Naive thymus-derived CD4-positive, alpha-beta T cell (primary cell): ENCODE measurements at regions not wholly inside any gene's neighbourhood (a gene's known extent, or its start where the extent isn't known, plus 50 kb on each side); places are given as distances from the start of the nearest gene placed in this dataset.

Source experiments
- ATAC-seq: fragments of 150-1000 bp; cut with Tn5 transposase; 2 replicates; pipeline ENCODE4 v1.10.0; 2021; ENCODE audit warnings: mild to moderate bottlenecking, moderate library complexity
- CTCF ChIA-PET: fragments of 350-600 bp; sonication (Branson Sonifier 250); formaldehyde crosslinking; loops from one replicate; lab custom pipeline; 2021; ENCODE audit warnings: antibody characterized with exemption; lab: Charles Lee
- POLR2A ChIA-PET: fragments of 350-600 bp; sonication (Branson Sonifier 250); formaldehyde crosslinking; loops from one replicate; lab custom pipeline; 2021; ENCODE audit warnings: antibody characterized with exemption, inconsistent platforms; lab: Charles Lee
- DNase-seq, 9 donors: peaks; one replicate each; pipeline versions ENCODE4 v3.0.0 to v3.0.0-alpha.2; 2020 to 2022; ENCODE audit warnings: mixed read lengths in 1 of 9
- H3K27ac ChIP-seq: one replicate; pipeline ENCODE4 v1.7.0; 2013; ENCODE audit warnings: mild to moderate bottlenecking, low read depth, low read length, moderate library complexity
- H3K27me3 ChIP-seq, 2 donors: one replicate each; pipeline ENCODE4 v1.7.0; 2013; ENCODE audit warnings: low read length in 2 of 2, mild to moderate bottlenecking in 2 of 2, moderate library complexity in 2 of 2; ENCODE audit not compliant: control insufficient read depth in 2 of 2, insufficient read depth in 2 of 2
- H3K36me3 ChIP-seq, 3 experiments: 1 replicate in 2 of 3; 2 replicates in 1 of 3; pipeline ENCODE4 v1.7.0; 2013; ENCODE audit warnings: low read length in 3 of 3, mild to moderate bottlenecking in 3 of 3, moderate library complexity in 1 of 3; ENCODE audit not compliant: insufficient read depth in 3 of 3, control insufficient read depth in 2 of 3
- H3K4me1 ChIP-seq, 2 donors: one replicate each; pipeline ENCODE4 v1.7.0; 2013; ENCODE audit warnings: low read length in 2 of 2, mild to moderate bottlenecking in 2 of 2, moderate library complexity in 1 of 2; ENCODE audit not compliant: control insufficient read depth in 2 of 2, insufficient read depth in 2 of 2
- H3K4me3 ChIP-seq: 2 replicates; pipeline ENCODE4 v1.7.0; 2013; ENCODE audit warnings: mild to moderate bottlenecking, low read length
- H3K9me3 ChIP-seq, 3 experiments: 1 replicate in 2 of 3; 2 replicates in 1 of 3; pipeline ENCODE4 v1.7.0; 2013; ENCODE audit warnings: low read length in 3 of 3; ENCODE audit not compliant: control insufficient read depth in 2 of 3
- H3K27ac Mint-ChIP-seq, 9 donors: one replicate each; pipeline ENCODE4 v1.8.0; 2020 to 2022; ENCODE audit warnings: mixed read lengths in 9 of 9, mild to moderate bottlenecking in 8 of 9, moderate library complexity in 5 of 9, inconsistent platforms in 2 of 9
- H3K27me3 Mint-ChIP-seq, 5 donors: one replicate each; pipeline ENCODE4 v1.8.0; 2021 to 2022; ENCODE audit warnings: mixed read lengths in 5 of 5, mild to moderate bottlenecking in 1 of 5
- H3K36me3 Mint-ChIP-seq, 5 donors: one replicate each; pipeline ENCODE4 v1.8.0; 2020 to 2022; ENCODE audit warnings: mixed read lengths in 5 of 5, mild to moderate bottlenecking in 3 of 5, inconsistent platforms in 1 of 5
- H3K4me1 Mint-ChIP-seq, 7 donors: one replicate each; pipeline ENCODE4 v1.8.0; 2020 to 2022; ENCODE audit warnings: mixed read lengths in 7 of 7, mild to moderate bottlenecking in 3 of 7, inconsistent platforms in 1 of 7
- H3K4me3 Mint-ChIP-seq, 10 donors: one replicate each; pipeline ENCODE4 v1.8.0; 2020 to 2022; ENCODE audit warnings: mild to moderate bottlenecking in 10 of 10, mixed read lengths in 10 of 10, moderate library complexity in 6 of 10, inconsistent platforms in 2 of 10
- H3K9me3 Mint-ChIP-seq, 11 donors: one replicate each; pipeline ENCODE4 v1.8.0; 2020 to 2022; ENCODE audit warnings: mixed read lengths in 11 of 11, mild to moderate bottlenecking in 4 of 11, inconsistent platforms in 1 of 11, moderate library complexity in 1 of 11
- intact Hi-C, 2 donors: fragments of 100-400 bp; cut with micrococcal nuclease; formaldehyde crosslinking; loops; one replicate each; pipeline ENCODE4 v1.15.1; 2023

- H3K27ac ChIP-seq = no peak overlapping the region
- Mint-ChIP-seq H3K4me3 (peak overlapping the region in 1 of 10 donors; percentile 17), H3K4me1 (peaks cover 13 to 27% (median 22%) of the 10 kb centered on the region in 7 donors), H3K27ac (no peak overlapping the region), H3K36me3 (peaks cover 0 to 5% (median 0%) of the 10 kb centered on the region in 5 donors), H3K9me3 (peaks cover 0 to 2% (median 0%) of the 10 kb centered on the region in 11 donors), H3K27me3 (peaks cover 16 to 69% (median 39%) of the 10 kb centered on the region in 5 donors)
- H3K4me1 ChIP-seq = peaks cover 0 to 3% of the 10 kb centered on the region in 2 donors
- no peaks in the 10 kb centered on the region for H3K9me3 ChIP-seq
- H3K4me3 ChIP-seq = no peak overlapping the region
- ChIA-PET POLR2A (no interaction called here), CTCF (interaction anchor here (1.0 to 1.6 kb wide), 2 partner anchors 9 to 486 kb away, joined by 4 to 5 read pairs; no protein-coding TSS in a partner anchor)
- H3K36me3 ChIP-seq = no peaks in the 10 kb centered on the region
- no peak for DNase-seq
- intact Hi-C loops = no loop called here
- ATAC-seq = peak; percentile 83
- H3K27me3 ChIP-seq = no peaks in the 10 kb centered on the region
These were observed 69.8 kb upstream of the STEAP1B start for GRCh38 chr7:22569586-22570321.

GRCh38 chr7:22566592-22566991, 66.6 kb upstream of the STEAP1B start:
- intact Hi-C loops = no loop called here
- ATAC-seq (no peak), DNase-seq (no peak)
- ChIA-PET POLR2A (no interaction called here), CTCF (no interaction called here)
- H3K9me3 Mint-ChIP-seq = peaks cover 0 to 2% (median 0%) of the 10 kb centered on the region in 11 donors
- H3K27me3 ChIP-seq = no peaks in the 10 kb centered on the region
- H3K27ac ChIP-seq = no peak overlapping the region
- peaks cover 27 to 57% (median 43%) of the 10 kb centered on the region in 7 donors for H3K4me1 Mint-ChIP-seq
- peaks cover 0 to 2% (median 0%) of the 10 kb centered on the region in 5 donors for H3K36me3 Mint-ChIP-seq
- peaks cover 19 to 23% of the 10 kb centered on the region in 2 donors for H3K4me1 ChIP-seq
- no peak overlapping the region for H3K4me3 ChIP-seq
- no peak overlapping the region for H3K27ac Mint-ChIP-seq
- H3K27me3 Mint-ChIP-seq = peaks cover 13 to 59% (median 36%) of the 10 kb centered on the region in 5 donors
- no peaks in the 10 kb centered on the region for H3K36me3 ChIP-seq
- no peak overlapping the region for H3K4me3 Mint-ChIP-seq
- H3K9me3 ChIP-seq = no peaks in the 10 kb centered on the region

- ChIA-PET POLR2A (no interaction called here), CTCF (no interaction called here)
- DNase-seq (no peak), ATAC-seq (no peak)
- Histone ChIP-seq H3K4me3 (no peak overlapping the region), H3K4me1 (peaks cover 19 to 23% of the 10 kb centered on the region in 2 donors), H3K27ac (no peak overlapping the region), H3K27me3 (no peaks in the 10 kb centered on the region), H3K9me3 (no peaks in the 10 kb centered on the region), H3K36me3 (no peaks in the 10 kb centered on the region)
- Mint-ChIP-seq H3K36me3 (peaks cover 0 to 2% (median 0%) of the 10 kb centered on the region in 5 donors), H3K27me3 (peaks cover 9 to 55% (median 34%) of the 10 kb centered on the region in 5 donors), H3K9me3 (peaks cover 0 to 2% (median 0%) of the 10 kb centered on the region in 11 donors), H3K27ac (no peak overlapping the region), H3K4me1 (peaks cover 27 to 61% (median 43%) of the 10 kb centered on the region in 7 donors), H3K4me3 (peak overlapping the region in 2 of 10 donors; percentile 1 to 65)
- intact Hi-C loops = no loop called here
These were observed 66.2 kb upstream of the STEAP1B start for GRCh38 chr7:22566176-22566575.

- H3K9me3 Mint-ChIP-seq = peaks cover 0 to 2% (median 0%) of the 10 kb centered on the region in 11 donors
- DNase-seq = no peak
- no peak overlapping the region for H3K27ac ChIP-seq
- peak; percentile 54 for ATAC-seq
- peaks cover 9 to 49% (median 34%) of the 10 kb centered on the region in 5 donors for H3K27me3 Mint-ChIP-seq
- intact Hi-C loops = no loop called here
- H3K27me3 ChIP-seq = no peaks in the 10 kb centered on the region
- POLR2A ChIA-PET = no interaction called here
- H3K27ac Mint-ChIP-seq = peak overlapping the region in 3 of 9 donors; percentile 17 to 46 (median 22)
- CTCF ChIA-PET = interaction anchor here (1.2 to 9.0 kb wide), 2 partner anchors 160 to 490 kb away, joined by 3 to 133 read pairs; partner anchors contain the start of gene IL6
- H3K36me3 ChIP-seq = no peaks in the 10 kb centered on the region
- H3K36me3 Mint-ChIP-seq = peaks cover 0 to 2% (median 0%) of the 10 kb centered on the region in 5 donors
- H3K9me3 ChIP-seq = no peaks in the 10 kb centered on the region
- peaks cover 27 to 61% (median 43%) of the 10 kb centered on the region in 7 donors for H3K4me1 Mint-ChIP-seq
- H3K4me1 ChIP-seq = peaks cover 19 to 23% of the 10 kb centered on the region in 2 donors
- H3K4me3 ChIP-seq = no peak overlapping the region
- H3K4me3 Mint-ChIP-seq = peak overlapping the region in 2 of 10 donors; percentile 27 to 65
These were observed 65.4 kb upstream of the STEAP1B start for GRCh38 chr7:22565315-22565811.

GRCh38 chr7:22564511-22565045, 64.6 kb upstream of the STEAP1B start:
- peaks cover 0 to 2% (median 0%) of the 10 kb centered on the region in 5 donors for H3K36me3 Mint-ChIP-seq
- peak overlapping the region in 6 of 10 donors; percentile 27 to 65 (median 44) for H3K4me3 Mint-ChIP-seq
- H3K27me3 Mint-ChIP-seq = peaks cover 9 to 44% (median 34%) of the 10 kb centered on the region in 5 donors
- H3K9me3 Mint-ChIP-seq = peaks cover 0 to 2% (median 0%) of the 10 kb centered on the region in 11 donors
- ChIA-PET CTCF (interaction anchor here (1.2 to 9.0 kb wide), 2 partner anchors 161 to 491 kb away, joined by 3 to 133 read pairs; partner anchors contain the start of gene IL6), POLR2A (no interaction called here)
- intact Hi-C loops = loop anchor here in 1 of 2 donors (5.0 kb wide), 2 partner anchors 98 to 113 kb away; no protein-coding TSS in a partner anchor
- H3K4me1 Mint-ChIP-seq = peaks cover 26 to 60% (median 40%) of the 10 kb centered on the region in 7 donors
- peak overlapping the region in 2 of 9 donors; percentile 17 to 46 for H3K27ac Mint-ChIP-seq
- Histone ChIP-seq H3K27ac (no peak overlapping the region), H3K4me3 (no peak overlapping the region), H3K36me3 (no peaks in the 10 kb centered on the region), H3K27me3 (no peaks in the 10 kb centered on the region), H3K4me1 (peaks cover 19 to 23% of the 10 kb centered on the region in 2 donors), H3K9me3 (no peaks in the 10 kb centered on the region)
- ATAC-seq (no peak), DNase-seq (no peak)

GRCh38 chr7:22563621-22564241, 63.7 kb upstream of the STEAP1B start:
- peak in 1 of 9 donors; percentile 34 for DNase-seq
- POLR2A ChIA-PET = no interaction called here

More at GRCh38 chr7:22563621-22564241, 63.7 kb upstream of the STEAP1B start:
- Mint-ChIP-seq H3K9me3 (peaks cover 0 to 2% (median 0%) of the 10 kb centered on the region in 11 donors), H3K27ac (peak overlapping the region in 2 of 9 donors; percentile 5 to 47), H3K36me3 (peaks cover 0 to 2% (median 0%) of the 10 kb centered on the region in 5 donors), H3K4me1 (peaks cover 26 to 58% (median 39%) of the 10 kb centered on the region in 7 donors), H3K27me3 (peaks cover 7 to 39% (median 33%) of the 10 kb centered on the region in 5 donors), H3K4me3 (peak overlapping the region in 9 of 10 donors; percentile 6 to 69 (median 59))
- H3K4me3 ChIP-seq = no peak overlapping the region
- H3K36me3 ChIP-seq = no peaks in the 10 kb centered on the region
- CTCF ChIA-PET = interaction anchor here (1.0 to 9.0 kb wide), 3 partner anchors 22 to 214 kb away, joined by 3 to 133 read pairs (median 3); partner anchors contain the start of gene IL6
- no peak overlapping the region for H3K27ac ChIP-seq
- peaks cover 19 to 23% of the 10 kb centered on the region in 2 donors for H3K4me1 ChIP-seq
- intact Hi-C loops = loop anchor here in 1 of 2 donors (5.0 kb wide), 2 partner anchors 99 to 114 kb away; no protein-coding TSS in a partner anchor
- no peak for ATAC-seq
- no peaks in the 10 kb centered on the region for H3K27me3 ChIP-seq
- H3K9me3 ChIP-seq = no peaks in the 10 kb centered on the region
